GM23338 (cell line): ENCODE measurements at regions not wholly inside any gene's neighbourhood (a gene's known extent, or its start where the extent isn't known, plus 50 kb on each side); places are given as distances from the start of the nearest gene placed in this dataset.
A peak's percentile ranks its signal among the peaks of the same experiment; 100 is the strongest.

Source experiments
- ATAC-seq: fragments of 200-7000 bp; cut with Tn5 transposase; 3 replicates; pipeline ENCODE4 v1.9.1; 2020
- DNase-seq: peaks from one replicate; pipeline ENCODE4 v3.0.0-alpha.2; 2015; ENCODE audit warnings: low spot score
- H2AFZ ChIP-seq: fragments of 200-600 bp; sonication (generic); 2 replicates; pipeline ENCODE4 v1.8.0; 2016; ENCODE audit warnings: antibody characterized with exemption, mild to moderate bottlenecking, moderate library complexity
- H3F3A ChIP-seq: fragments of 200-600 bp; sonication (generic); replicated peaks from 2 replicates; pipeline ENCODE4 v1.8.0; 2017; ENCODE audit warnings: antibody characterized with exemption, mixed run types, low read depth
- H3K27ac ChIP-seq: fragments of 200-600 bp; sonication (generic); 2 replicates; pipeline ENCODE4 v1.6.1; 2016; ENCODE audit warnings: low read depth
- H3K27me3 ChIP-seq: fragments of 200-600 bp; sonication (generic); 2 replicates; pipeline ENCODE4 v1.8.0; 2016; ENCODE audit warnings: mild to moderate bottlenecking, mixed run types, moderate library complexity; ENCODE audit not compliant: insufficient read depth
- H3K36me3 ChIP-seq: fragments of 200-600 bp; sonication (generic); 2 replicates; pipeline ENCODE4 v1.8.0; 2016; ENCODE audit warnings: mild to moderate bottlenecking; ENCODE audit not compliant: insufficient read depth
- H3K4me1 ChIP-seq: fragments of 200-600 bp; sonication (generic); 2 replicates; pipeline ENCODE4 v1.8.0; 2016; ENCODE audit warnings: mild to moderate bottlenecking, moderate library complexity; ENCODE audit not compliant: insufficient read depth
- H3K4me2 ChIP-seq: fragments of 200-600 bp; sonication (generic); 2 replicates; pipeline ENCODE4 v1.7.1; 2017; ENCODE audit warnings: mixed run types
- H3K4me3 ChIP-seq: fragments of 200-600 bp; sonication (generic); 2 replicates; pipeline ENCODE4 v1.6.1; 2016; ENCODE audit warnings: mixed run types
- H3K79me2 ChIP-seq: fragments of 200-600 bp; sonication (generic); replicated peaks from 2 replicates; pipeline ENCODE4 v1.8.0; 2017; ENCODE audit warnings: mild to moderate bottlenecking; ENCODE audit not compliant: insufficient read depth
- H3K9me2 ChIP-seq: fragments of 200-600 bp; sonication (generic); 2 replicates; pipeline ENCODE4 v1.8.0; 2017; ENCODE audit not compliant: insufficient read depth
- H4K20me1 ChIP-seq: fragments of 200-600 bp; sonication (generic); replicated peaks from 2 replicates; pipeline ENCODE4 v1.8.0; 2017; ENCODE audit warnings: mild to moderate bottlenecking; ENCODE audit not compliant: insufficient read depth
- H3K27ac Mint-ChIP-seq: 2 replicates; pipeline ENCODE4 v1.8.0; 2020; ENCODE audit warnings: inconsistent platforms, mild to moderate bottlenecking, moderate library complexity, mixed read lengths
- H3K27me3 Mint-ChIP-seq: 3 replicates; pipeline ENCODE4 v1.8.0; 2022; ENCODE audit warnings: low read depth, mild to moderate bottlenecking, moderate library complexity, mixed read lengths, inconsistent platforms; ENCODE audit not compliant: insufficient read depth, poor library complexity
- H3K36me3 Mint-ChIP-seq: 3 replicates; pipeline ENCODE4 v1.8.0; 2021; ENCODE audit warnings: low read depth, mild to moderate bottlenecking, inconsistent platforms, moderate library complexity, mixed read lengths
- H3K4me1 Mint-ChIP-seq: 3 replicates; pipeline ENCODE4 v1.8.0; 2020; ENCODE audit warnings: mild to moderate bottlenecking, inconsistent platforms, mixed read lengths
- H3K4me3 Mint-ChIP-seq: 3 replicates; pipeline ENCODE4 v1.8.0; 2021; ENCODE audit warnings: moderate library complexity, mild to moderate bottlenecking, inconsistent platforms, mixed read lengths
- H3K9me3 Mint-ChIP-seq: 3 replicates; pipeline ENCODE4 v1.8.0; 2020; ENCODE audit warnings: moderate library complexity, mild to moderate bottlenecking, inconsistent platforms, mixed read lengths
- EZH2phosphoT487 ChIP-seq: fragments of 200-600 bp; sonication (generic); IDR thresholded peaks from one replicate; pipeline ENCODE4 v1.8.1; 2018; ENCODE audit warnings: antibody characterized with exemption; ENCODE audit not compliant: unreplicated experiment
- JUNB ChIP-seq: IDR thresholded peaks from one replicate; pipeline ENCODE4 v1.6.1; 2016; ENCODE audit warnings: antibody characterized with exemption; ENCODE audit not compliant: unreplicated experiment
- NANOG ChIP-seq: IDR thresholded peaks from 2 replicates; pipeline ENCODE4 v1.6.1; 2016; ENCODE audit warnings: antibody characterized with exemption, borderline replicate concordance
- REST ChIP-seq: IDR thresholded peaks from one replicate; pipeline ENCODE4 v1.6.1; 2018; ENCODE audit warnings: antibody characterized with exemption; ENCODE audit not compliant: unreplicated experiment
- STAT1 ChIP-seq: IDR thresholded peaks from one replicate; pipeline ENCODE4 v1.6.1; 2016; ENCODE audit warnings: antibody characterized with exemption; ENCODE audit not compliant: unreplicated experiment
- ZNF462 ChIP-seq: fragments of 250-450 bp; sonication (Bioruptor Pico); IDR thresholded peaks from 2 replicates; pipeline ENCODE4 v1.5.0; 2020; ENCODE audit warnings: mild to moderate bottlenecking, moderate library complexity

GRCh38 chr10:52911163-52911562 lies 138.6 kb upstream of the MBL2 start (continued):
- TF ChIP-seq ZNF462 (CRISPR knock-in tag) (no peak), EZH2phosphoT487 (no peak), STAT1 (no peak), JUNB (no peak)

DNA sequence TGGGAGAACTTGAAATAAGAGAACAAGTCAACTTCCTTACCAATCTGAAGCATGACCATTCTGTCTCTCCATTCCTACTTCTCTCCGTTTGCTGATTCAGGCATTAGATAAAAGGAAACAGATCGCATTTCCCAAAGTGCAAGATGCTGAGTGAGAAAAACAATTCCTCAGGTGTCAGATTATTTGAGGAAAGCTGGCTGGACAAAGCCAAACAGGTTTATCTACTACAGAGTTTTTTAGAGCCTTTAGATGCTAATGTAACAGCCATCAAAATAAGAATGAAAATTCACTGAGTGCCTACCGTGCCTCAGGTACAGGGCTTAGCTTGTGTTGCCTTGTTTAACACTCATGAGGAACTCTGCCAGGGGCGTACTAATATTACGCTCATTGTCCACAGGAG lies 135.9 kb upstream of the MBL2 start:
- no peak overlapping the region for H2AFZ ChIP-seq
- H3K9me2 ChIP-seq: no peaks in the 10 kb centered on the region
- H3K4me1 ChIP-seq: peaks cover 22% of the 10 kb centered on the region
- no peaks in the 10 kb centered on the region for H3K9me3 Mint-ChIP-seq
- peak overlapping the region; percentile 72 for H3K27ac Mint-ChIP-seq
- TF ChIP-seq STAT1 (no peak), REST (no peak), NANOG (peak; percentile 66; the same call in 1 of the 2 replicates), ZNF462 (CRISPR knock-in tag) (peak; percentile 43; the same call in 1 of the 2 replicates)
- H3K27ac ChIP-seq: peak overlapping the region; percentile 87
- peak overlapping the region; percentile 6 for H3K4me2 ChIP-seq
- no peaks in the 10 kb centered on the region for H3K27me3 ChIP-seq
- H3K27me3 Mint-ChIP-seq: no peaks in the 10 kb centered on the region
- H3K79me2 ChIP-seq: no peaks in the 10 kb centered on the region
- ATAC-seq: peak; percentile 98
- H3F3A ChIP-seq: no peaks in the 10 kb centered on the region
- H3K4me1 Mint-ChIP-seq: peaks cover 33% of the 10 kb centered on the region
- no peaks in the 10 kb centered on the region for H4K20me1 ChIP-seq
- no peak overlapping the region for H3K4me3 ChIP-seq
- H3K36me3 ChIP-seq: no peaks in the 10 kb centered on the region
- peak overlapping the region; percentile 29; the same call in 2 of the 3 replicates for H3K4me3 Mint-ChIP-seq
- no peaks in the 10 kb centered on the region for H3K36me3 Mint-ChIP-seq
- DNase-seq: peak; percentile 79
